GM10266 (cell line): ENCODE measurements at regions not wholly inside any gene's neighbourhood (a gene's known extent, or its start where the extent isn't known, plus 50 kb on each side); places are given as distances from the start of the nearest gene placed in this dataset.
"Not testable (repeated sequence)": the region's sequence is repeated elsewhere in the genome, so short reads cannot be mapped to it uniquely, and the experiment has no call there.

ENCODE experiments used
- DNase-seq: peaks from one replicate; pipeline ENCODE4 v3.0.0; 2012; ENCODE audit errors: extremely low spot score
- TF ChIP-seq, protein P1 (sequence below): IDR thresholded peaks from 2 replicates; pipeline ENCODE4 v1.5.1; 2012; ENCODE audit warnings: mild to moderate bottlenecking, low read depth; ENCODE audit not compliant: control insufficient read depth, insufficient read depth; ENCODE audit errors: missing control alignments

DNA sequence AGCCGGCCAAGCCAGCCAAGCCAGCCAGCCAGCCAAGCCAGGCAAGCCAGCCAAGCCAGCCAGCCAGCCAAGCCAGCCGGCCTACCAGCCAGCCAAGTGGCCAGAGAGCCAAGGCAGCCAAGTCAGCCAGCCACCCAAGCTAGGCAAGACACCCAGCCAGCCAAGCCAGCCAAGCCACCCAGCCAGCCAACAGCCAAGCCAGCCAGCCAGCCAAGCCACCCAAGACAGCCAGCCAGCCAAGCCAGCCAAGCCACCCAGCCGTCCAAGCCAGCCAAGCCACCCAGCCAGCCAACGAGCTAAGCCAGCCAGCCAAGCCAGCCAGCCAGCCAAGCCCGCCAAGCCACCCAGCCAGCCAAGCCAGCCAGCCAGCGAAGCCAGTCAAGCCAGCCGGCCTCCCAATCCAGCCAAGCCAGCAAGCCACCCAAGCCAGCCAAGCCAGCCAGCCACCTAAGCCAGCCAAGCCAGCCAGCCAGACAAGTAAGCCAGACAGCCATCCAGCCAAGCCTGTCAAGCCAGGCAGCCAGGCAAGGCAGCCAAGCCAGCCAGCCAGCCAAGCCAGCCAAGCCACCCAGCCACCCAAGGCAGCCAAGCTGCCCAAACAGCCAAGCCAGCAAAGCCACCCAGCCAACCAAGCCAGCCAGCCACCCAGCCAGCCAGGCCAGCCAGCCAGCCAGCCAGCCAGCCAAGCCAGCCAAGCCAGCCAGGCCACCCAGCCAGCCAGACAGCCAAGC lies 200.5 kb downstream of the GOLGA6L6 start:
- TF ChIP-seq, protein P1, sequence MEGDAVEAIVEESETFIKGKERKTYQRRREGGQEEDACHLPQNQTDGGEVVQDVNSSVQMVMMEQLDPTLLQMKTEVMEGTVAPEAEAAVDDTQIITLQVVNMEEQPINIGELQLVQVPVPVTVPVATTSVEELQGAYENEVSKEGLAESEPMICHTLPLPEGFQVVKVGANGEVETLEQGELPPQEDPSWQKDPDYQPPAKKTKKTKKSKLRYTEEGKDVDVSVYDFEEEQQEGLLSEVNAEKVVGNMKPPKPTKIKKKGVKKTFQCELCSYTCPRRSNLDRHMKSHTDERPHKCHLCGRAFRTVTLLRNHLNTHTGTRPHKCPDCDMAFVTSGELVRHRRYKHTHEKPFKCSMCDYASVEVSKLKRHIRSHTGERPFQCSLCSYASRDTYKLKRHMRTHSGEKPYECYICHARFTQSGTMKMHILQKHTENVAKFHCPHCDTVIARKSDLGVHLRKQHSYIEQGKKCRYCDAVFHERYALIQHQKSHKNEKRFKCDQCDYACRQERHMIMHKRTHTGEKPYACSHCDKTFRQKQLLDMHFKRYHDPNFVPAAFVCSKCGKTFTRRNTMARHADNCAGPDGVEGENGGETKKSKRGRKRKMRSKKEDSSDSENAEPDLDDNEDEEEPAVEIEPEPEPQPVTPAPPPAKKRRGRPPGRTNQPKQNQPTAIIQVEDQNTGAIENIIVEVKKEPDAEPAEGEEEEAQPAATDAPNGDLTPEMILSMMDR, result no peak
- DNase-seq, result peak; percentile 85

DNA sequence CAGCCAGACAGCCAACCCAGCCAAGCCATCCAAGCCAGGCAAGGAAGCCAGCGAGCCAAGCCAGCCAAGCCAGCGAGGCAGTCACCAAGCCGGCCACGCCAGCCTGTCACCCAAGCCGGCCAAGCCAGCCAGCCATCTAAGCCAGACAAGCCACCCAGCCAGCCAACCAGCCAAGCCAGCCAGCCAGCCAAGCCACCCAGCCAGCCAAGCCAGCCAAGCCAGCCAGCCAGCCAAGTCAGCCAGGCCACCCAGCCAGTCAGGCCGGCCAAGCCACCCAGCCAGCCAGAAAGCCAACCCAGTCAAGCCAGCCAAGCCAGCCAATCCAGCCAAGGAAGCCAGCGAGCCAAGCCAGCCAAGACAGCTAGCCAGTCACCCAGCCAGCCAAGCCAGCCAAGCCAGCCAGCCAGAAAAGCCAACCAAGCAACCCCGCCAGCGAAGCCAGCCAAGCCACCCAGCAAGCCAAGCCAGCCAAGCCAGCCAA lies 201.2 kb downstream of the GOLGA6L6 start:
- TF ChIP-seq, protein P1, result no peak

DNA sequence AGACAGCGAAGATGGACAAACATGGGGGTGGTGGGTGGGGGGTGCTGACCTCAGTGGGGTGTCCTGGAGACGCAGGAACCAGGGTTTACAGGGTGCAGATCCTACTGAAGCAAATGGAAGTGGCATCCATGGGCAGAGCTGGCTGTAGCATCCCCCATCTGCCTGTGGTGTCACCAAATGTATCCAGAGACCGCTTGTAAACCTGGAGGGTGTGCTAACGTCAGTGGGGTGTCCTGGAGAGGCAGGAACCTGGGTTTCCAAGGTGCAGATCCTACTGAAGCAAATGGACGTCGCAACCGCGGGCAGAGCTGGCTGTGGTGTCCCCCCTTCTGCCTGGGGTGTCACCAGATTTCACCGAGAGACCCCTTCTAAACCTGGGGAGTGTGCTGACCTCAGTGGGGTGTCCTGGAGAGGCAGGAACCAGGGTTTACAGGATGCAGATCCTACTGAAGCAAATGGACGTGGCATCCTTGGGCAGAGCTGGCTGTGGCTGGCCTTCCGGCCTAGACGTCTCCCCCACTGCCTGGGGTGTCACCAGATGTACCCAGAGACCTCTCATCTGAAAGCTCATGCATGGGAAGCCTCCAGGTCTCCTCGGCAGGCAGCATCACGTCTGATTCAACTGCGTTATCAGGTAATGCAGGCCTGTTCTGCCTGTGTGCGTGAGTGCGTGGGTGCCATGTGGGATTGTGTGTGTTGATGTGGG lies 202.4 kb downstream of the GOLGA6L6 start:
- DNase-seq, result peak; percentile 6

More for the DNA sequence above, 201.2 kb downstream of the GOLGA6L6 start:
- peak; percentile 80 for DNase-seq

DNA sequence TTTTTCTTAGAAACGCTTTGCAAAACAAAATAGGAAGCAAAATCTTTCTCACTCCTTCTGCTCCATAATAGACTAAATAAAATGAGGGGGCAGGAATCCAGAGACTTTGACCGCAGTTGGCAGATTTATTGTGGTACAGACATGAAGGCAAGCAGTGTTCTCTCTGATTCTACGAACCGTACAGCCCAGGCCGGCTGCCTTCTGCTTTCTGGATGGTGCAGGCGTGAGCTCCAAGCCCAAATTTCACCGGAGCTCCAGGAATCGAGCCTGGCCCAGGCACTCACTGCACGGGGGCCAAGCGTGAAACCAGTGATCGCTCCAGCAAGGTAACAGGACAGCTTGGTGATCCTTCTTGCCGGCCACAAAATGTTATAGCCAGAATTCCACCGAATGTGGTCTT lies 202.9 kb downstream of the GOLGA6L6 start:
- DNase-seq, result not testable (repeated sequence)

DNA sequence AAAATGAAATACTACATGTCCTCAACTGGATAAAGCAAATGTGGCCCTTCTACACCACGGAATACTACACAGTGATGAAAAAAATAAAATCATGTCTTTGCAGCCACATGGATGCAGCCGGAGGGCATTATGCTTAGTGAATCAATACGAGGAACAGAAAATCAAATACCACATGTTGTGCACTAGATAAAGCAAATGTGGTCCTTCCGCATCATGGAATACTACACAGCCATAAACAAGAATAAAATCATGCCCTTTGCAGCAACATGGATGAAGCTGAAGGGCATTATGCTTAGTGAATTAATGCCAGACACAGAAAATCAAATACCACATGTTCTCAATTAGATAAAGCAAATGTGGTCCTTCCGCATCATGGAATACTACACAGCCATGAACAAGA lies 204.4 kb downstream of the GOLGA6L6 start:
- not testable (repeated sequence) for DNase-seq

DNA sequence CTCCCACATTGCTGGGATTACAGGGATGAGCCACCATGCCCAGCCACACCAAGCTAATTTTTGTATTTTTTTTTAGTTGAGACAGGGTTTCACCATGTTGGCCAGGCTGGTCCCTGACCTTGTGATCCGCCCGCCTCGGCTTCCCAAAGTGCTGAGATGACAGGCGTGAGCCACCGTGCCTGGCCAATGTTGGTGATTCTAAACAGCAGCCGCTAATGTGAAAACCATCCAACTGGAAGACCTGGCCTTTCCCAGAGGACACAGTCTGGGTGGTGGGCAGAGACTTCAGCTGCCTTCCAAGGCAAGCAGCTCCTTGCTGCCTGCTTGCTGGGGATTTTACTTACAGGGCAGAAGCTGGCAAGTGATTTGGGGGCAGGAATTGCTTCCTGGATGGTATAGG lies 207.1 kb downstream of the GOLGA6L6 start:
- DNase-seq, result not testable (repeated sequence)

DNA sequence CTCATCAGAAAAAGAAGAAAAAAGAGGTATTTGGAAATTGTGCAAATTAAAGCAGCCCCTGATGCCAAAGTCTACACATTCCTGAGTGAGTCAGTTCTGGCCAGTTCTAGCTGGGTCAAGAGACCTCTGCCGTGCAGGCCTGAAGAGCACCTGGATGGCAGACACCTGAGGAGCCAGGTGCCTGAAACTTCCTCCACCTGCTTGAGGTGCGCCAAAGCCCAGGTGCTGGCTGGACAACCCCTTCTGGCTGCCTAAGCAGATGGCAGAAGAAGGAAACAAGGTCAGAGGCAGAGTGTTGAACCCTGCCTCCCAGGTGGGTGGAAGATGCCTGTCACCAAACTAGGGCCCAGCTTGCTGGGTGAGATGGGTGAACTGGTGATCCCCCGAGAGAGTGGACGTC lies 215.8 kb downstream of the GOLGA6L6 start:
- not testable (repeated sequence) for DNase-seq

DNA sequence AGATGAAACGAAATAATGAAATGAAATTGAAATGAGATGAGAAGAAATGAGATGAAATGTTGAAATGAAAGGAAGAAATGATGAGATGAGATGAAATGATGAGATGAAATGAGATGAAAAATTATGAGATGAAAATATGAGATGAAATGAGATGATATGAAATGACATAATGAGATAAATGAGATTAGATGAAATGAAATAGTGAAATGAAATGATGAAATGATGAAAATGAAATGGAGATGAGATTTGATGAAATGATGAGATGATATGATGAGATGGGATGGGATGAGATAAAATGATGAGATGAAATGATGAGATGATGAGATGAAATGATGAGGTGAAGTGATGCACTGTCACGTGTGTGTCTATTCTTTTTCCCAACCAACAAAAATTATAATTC lies 224.5 kb downstream of the GOLGA6L6 start:
- not testable (repeated sequence) for DNase-seq

DNA sequence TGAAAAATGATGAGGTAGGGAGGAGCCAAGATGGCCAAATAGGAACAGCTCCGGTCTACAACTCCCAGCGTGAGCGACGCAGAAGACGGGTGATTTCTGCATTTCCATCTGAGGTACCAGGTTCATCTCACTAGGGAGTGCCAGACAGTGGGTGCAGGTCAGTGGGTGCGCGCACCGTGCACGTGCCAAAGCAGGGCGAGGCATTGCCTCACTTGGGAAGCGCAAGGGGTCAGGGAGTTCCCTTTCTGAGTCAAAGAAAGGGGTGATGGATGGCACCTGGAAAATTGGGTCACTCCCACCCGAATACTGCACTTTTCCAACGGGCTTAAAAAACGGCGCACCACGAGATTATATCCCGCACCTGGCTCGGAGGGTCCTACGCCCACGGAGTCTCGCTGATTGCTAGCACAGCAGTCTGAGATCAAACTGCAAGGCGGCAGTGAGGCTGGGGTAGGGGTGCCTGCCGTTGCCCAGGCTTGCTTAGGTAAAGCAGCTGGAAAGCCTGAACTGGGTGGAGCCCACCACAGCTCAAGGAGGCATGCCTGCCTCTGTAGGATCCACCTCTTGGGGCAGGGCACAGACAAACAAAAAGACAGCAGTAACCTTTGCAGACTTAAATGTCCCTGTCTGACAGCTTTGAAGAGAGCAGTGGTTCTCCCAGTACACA lies 230.5 kb downstream of the GOLGA6L6 start:
- DNase-seq, result not testable (repeated sequence)

DNA sequence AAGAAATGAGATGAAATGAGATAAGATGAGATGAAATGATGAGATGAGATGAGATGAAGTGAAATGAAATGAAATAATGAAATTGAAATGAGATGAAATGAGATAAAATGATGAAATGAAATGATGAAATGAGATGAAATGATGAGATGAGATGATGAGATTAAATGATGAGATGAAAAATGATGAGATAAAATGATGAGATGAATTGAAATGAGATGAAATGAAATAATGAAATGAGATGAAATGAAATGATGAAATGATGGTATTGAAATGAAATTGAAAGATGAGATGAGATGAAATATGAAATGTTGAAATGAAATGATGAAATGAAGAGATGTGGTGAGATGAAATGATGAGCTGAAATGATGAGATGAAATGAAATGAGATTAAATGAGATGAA lies 231.0 kb downstream of the GOLGA6L6 start:
- TF ChIP-seq, protein P1, result no peak
- DNase-seq, result no peak

DNA sequence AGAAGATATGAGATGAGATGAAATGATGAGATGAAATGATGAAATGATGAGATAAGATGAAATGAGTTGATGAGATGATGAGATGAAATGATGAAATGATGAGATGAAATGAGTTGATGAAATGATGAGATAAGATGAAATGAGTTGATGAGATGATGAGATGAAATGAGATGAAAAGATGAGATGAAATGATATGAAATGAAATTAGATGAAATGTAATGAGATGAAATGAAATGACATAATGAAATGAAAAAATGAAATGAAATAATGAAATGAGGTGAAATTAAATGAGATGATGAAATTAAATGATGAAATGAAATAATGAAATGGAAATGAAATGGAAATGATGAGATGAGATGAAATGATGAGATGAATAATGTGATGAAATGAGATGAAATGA lies 231.6 kb downstream of the GOLGA6L6 start:
- not testable (repeated sequence) for DNase-seq

DNA sequence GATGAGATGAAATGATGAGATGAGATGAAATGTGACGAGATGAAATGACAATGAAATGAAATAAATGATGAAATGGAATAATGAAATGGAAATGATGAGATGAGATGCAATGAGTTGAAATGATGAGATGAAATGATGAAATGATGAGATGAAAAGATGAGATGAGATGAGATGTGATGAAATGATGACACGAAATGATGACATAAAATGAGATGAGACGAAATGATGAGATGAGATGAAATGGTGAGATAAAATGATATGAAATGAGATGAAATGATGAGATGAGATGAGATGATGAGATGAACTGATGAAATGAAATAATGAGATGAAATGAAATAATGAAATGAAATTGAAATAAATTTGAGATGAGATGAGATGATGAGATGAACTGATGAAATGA lies 232.2 kb downstream of the GOLGA6L6 start:
- DNase-seq, result not testable (repeated sequence)

DNA sequence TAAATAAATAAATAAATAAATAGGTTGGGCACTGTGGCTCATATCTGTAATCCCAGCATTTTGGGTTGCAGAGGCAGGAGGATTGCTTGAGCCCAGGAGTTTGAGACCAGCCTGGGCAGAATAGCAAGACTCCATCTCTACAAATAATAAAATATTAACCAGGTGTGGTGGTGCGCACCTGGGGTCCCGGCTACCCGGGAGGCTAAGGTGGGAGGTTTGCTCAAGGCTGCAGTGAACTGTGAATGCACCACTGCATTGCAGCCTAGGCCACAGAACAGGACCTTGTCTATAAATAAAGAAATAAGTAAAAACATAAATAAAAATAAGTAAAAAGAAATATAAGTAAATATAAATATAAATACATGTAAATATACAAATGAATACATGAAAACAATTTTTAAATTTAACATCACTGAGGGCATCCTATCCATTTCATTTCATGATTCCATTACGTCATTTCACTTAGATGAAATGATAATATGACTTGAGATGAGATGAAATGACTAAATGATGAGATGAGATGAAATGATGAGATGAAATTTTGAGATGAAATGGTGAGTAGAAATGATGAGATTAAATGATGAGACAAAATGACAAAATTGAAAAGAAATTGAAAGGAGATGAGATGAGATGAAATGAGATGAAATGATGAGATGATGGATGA lies 233.4 kb downstream of the GOLGA6L6 start:
- not testable (repeated sequence) for DNase-seq

DNA sequence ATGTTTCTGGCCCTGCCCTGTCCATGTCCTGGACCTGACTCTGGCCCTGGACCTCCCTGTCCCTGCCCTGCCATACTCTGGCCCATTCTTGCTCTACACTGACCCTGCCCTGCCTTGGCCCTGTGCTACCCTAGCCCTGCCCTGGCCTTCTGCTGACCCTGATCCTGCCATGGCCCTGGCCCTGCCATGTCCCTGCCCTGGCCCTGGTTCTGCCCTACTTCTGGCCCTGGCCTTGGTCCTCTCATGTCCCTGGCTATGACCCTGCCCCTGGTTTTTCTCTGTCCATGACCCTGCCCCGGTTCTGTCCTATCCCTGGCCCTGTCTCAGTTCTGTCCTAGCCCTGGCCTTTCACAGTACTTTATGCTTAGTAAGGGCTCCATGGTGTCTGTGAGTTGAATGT lies 234.5 kb downstream of the GOLGA6L6 start:
- not testable (repeated sequence) for DNase-seq

DNA sequence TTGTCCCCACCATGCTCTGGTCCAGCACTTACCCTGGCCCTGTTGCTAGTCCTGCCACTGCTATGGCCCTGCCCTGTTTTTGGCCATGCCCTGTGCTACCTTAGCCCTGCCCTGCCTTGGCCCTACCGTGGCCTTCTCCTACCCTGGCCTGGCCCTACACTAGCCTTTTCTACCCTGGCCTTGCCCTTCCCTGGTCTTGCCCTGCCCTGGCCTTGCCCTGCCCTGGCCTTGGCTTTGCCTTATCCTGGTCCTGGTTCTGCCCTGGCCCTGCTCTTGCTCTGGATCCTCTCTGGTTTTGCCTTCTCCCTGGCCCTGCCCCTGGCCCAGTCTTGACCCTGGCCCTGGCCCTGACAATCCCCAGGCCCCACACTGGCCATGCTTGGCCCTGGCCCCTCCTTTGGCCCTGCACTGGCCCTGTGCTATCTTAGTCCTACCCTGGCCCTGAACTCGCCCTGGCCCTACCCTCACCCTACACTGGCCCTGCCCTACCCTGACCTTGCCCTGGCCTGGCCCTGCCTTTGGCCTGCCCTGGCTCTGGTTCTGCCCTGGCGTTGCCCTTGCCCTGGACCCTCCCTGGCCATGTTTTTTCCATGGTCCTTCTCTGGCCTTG lies 235.0 kb downstream of the GOLGA6L6 start:
- DNase-seq, result not testable (repeated sequence)

DNA sequence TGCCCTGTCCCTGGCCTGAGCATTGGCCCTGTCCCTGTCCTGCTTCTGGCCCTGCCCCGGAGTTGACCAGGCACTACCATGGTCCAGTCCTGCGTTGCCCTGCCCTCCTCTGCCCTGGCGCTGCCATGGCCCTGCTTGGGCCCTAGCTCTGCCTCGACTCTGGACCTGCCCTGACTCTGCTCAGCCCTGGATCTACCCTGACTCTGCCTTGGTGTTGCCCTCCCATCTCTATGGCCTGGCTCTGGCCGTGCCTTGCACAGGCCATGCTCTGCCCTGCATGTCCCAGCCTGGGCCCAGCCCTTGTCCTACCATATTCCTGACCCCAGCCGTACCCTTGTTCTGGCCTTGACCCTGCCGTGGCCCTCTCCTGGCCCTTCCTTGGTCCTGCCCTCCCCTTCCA lies 235.7 kb downstream of the GOLGA6L6 start:
- DNase-seq, result not testable (repeated sequence)
